Suprapubic skin (tissue), 3 donors: ENCODE measurements at regions not wholly inside any gene's neighbourhood (a gene's known extent, or its start where the extent isn't known, plus 50 kb on each side); places are given as distances from the start of the nearest gene placed in this dataset.
"Not testable (repeated sequence)": the region's sequence is repeated elsewhere in the genome, so short reads cannot be mapped to it uniquely, and the experiment has no call there.

Source experiments
- EP300 ChIP-seq: sonication (generic); formaldehyde crosslinking; IDR thresholded peaks from one replicate; pipeline ENCODE4 v1.6.1; 2017; ENCODE audit warnings: antibody characterized with exemption
- POLR2A ChIP-seq, 2 donors: fragments of 450-650 bp; IDR thresholded peaks; one replicate each; pipeline ENCODE4 v1.6.1; 2017; ENCODE audit warnings: antibody characterized with exemption in 2 of 2, mild to moderate bottlenecking in 2 of 2, moderate library complexity in 2 of 2
- TF ChIP-seq, protein P1 (sequence below), 2 donors: fragments of 200-600 bp in 1 of 2; fragments of 450-650 bp in 1 of 2; sonication (generic) in 1 of 2; IDR thresholded peaks; one replicate each; pipeline ENCODE4 v1.5.1; 2016 to 2019; ENCODE audit warnings: antibody characterized with exemption in 2 of 2, mild to moderate bottlenecking in 1 of 2, moderate library complexity in 1 of 2

DNA sequence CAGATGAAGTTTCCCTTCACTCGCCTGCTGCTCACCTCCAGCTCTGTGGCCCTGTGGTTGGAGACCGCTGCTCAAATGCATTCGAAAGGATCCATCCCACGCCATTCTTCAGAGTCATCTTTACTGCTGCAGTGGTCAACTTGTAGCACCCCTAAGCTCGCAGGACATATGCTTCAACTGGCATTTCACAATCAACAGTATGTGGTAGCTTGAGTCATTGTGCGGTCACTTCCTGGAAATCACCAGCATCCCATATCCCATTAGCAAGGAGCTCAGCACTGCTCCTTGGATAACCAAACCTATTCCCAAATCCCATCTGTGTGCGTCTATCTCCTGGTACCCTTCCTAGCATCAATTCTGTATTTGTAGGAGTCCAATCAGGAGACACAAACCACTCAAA lies 188.0 kb downstream of the CEP170 start:
- TF ChIP-seq, protein P1, sequence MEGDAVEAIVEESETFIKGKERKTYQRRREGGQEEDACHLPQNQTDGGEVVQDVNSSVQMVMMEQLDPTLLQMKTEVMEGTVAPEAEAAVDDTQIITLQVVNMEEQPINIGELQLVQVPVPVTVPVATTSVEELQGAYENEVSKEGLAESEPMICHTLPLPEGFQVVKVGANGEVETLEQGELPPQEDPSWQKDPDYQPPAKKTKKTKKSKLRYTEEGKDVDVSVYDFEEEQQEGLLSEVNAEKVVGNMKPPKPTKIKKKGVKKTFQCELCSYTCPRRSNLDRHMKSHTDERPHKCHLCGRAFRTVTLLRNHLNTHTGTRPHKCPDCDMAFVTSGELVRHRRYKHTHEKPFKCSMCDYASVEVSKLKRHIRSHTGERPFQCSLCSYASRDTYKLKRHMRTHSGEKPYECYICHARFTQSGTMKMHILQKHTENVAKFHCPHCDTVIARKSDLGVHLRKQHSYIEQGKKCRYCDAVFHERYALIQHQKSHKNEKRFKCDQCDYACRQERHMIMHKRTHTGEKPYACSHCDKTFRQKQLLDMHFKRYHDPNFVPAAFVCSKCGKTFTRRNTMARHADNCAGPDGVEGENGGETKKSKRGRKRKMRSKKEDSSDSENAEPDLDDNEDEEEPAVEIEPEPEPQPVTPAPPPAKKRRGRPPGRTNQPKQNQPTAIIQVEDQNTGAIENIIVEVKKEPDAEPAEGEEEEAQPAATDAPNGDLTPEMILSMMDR (IDR thresholded peaks at IDR 0.05), result not testable (repeated sequence)
- TF ChIP-seq POLR2A (IDR thresholded peaks at IDR 0.05); EP300: not testable (repeated sequence)
